ENCODE measurements at regions not wholly inside any gene's neighbourhood (a gene's known extent, or its start where the extent isn't known, plus 50 kb on each side); places are given as distances from the start of the nearest gene placed in this dataset.

- no peaks in the 10 kb centered on the region for H3K36me3 ChIP-seq (ENCODE audit: control insufficient read depth, insufficient read depth, low read length)
- H3K27ac ChIP-seq (ENCODE audit: insufficient read depth, low read length), result no peak overlapping the region
- CTCF ChIA-PET, result interaction anchor here (0.6 kb wide), 1 partner anchor 14 kb away, joined by 5 read pairs; no protein-coding TSS in a partner anchor
- no peak overlapping the region for H2AK5ac ChIP-seq (ENCODE audit: low read depth, low read length)
- no peak overlapping the region for H3K23ac ChIP-seq (ENCODE audit: low read depth, low read length)
- no peak overlapping the region for H2BK15ac ChIP-seq (ENCODE audit: low read depth, low read length)
- no peaks in the 10 kb centered on the region; the same call in 1 of the 2 replicates for H3K27me3 ChIP-seq (ENCODE audit: control insufficient read depth, insufficient read depth, low read length)
- no peak overlapping the region for H2BK20ac ChIP-seq (ENCODE audit: low read depth, low read length)
- TF ChIP-seq ELK1 (IDR thresholded peaks at IDR 0.05; ENCODE audit: borderline replicate concordance, low read depth, low read length) (no peak), RCOR1 (IDR thresholded peaks at IDR 0.05; ENCODE audit: insufficient replicate concordance, low read length) (no peak), MAZ (IDR thresholded peaks at IDR 0.05; ENCODE audit: borderline replicate concordance, low read depth, low read length) (no peak), RAD21 (IDR thresholded peaks at IDR 0.05; ENCODE audit: low read length) (no peak), FOS (IDR thresholded peaks at IDR 0.05; ENCODE audit: low read depth, low read length) (no peak), BHLHE40 (IDR thresholded peaks at IDR 0.05; ENCODE audit: low read depth, low read length) (no peak), MAFK (IDR thresholded peaks at IDR 0.05; ENCODE audit: low read depth, low read length) (no peak), SMC3 (IDR thresholded peaks at IDR 0.05; ENCODE audit: low read depth, low read length) (no peak), POLR2A (IDR thresholded peaks at IDR 0.05; ENCODE audit: low read depth, low read length) (no peak), RFX5 (IDR thresholded peaks at IDR 0.05; ENCODE audit: low read depth, low read length) (no peak), CHD1 (IDR thresholded peaks at IDR 0.05; ENCODE audit: low read depth, low read length) (no peak), MXI1 (IDR thresholded peaks at IDR 0.05; ENCODE audit: borderline replicate concordance, low read depth, low read length) (no peak)
- TF ChIP-seq, protein P1, sequence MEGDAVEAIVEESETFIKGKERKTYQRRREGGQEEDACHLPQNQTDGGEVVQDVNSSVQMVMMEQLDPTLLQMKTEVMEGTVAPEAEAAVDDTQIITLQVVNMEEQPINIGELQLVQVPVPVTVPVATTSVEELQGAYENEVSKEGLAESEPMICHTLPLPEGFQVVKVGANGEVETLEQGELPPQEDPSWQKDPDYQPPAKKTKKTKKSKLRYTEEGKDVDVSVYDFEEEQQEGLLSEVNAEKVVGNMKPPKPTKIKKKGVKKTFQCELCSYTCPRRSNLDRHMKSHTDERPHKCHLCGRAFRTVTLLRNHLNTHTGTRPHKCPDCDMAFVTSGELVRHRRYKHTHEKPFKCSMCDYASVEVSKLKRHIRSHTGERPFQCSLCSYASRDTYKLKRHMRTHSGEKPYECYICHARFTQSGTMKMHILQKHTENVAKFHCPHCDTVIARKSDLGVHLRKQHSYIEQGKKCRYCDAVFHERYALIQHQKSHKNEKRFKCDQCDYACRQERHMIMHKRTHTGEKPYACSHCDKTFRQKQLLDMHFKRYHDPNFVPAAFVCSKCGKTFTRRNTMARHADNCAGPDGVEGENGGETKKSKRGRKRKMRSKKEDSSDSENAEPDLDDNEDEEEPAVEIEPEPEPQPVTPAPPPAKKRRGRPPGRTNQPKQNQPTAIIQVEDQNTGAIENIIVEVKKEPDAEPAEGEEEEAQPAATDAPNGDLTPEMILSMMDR (conservative IDR thresholded peaks at IDR 0.05; ENCODE audit: low read depth, low read length), result no peak
- TF ChIP-seq, protein P2, sequence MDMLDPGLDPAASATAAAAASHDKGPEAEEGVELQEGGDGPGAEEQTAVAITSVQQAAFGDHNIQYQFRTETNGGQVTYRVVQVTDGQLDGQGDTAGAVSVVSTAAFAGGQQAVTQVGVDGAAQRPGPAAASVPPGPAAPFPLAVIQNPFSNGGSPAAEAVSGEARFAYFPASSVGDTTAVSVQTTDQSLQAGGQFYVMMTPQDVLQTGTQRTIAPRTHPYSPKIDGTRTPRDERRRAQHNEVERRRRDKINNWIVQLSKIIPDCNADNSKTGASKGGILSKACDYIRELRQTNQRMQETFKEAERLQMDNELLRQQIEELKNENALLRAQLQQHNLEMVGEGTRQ (IDR thresholded peaks at IDR 0.05; ENCODE audit: low read depth, low read length), result no peak
- no TSS peak for BruUV-seq (replicated peaks)
- no peak overlapping the region for H2AFZ ChIP-seq (replicated peaks; ENCODE audit: low read length, poor library complexity)
- ATAC-seq (ENCODE audit: low read depth), result no peak
- H3K18ac ChIP-seq (ENCODE audit: low read depth, low read length), result no peak overlapping the region
- POLR2A ChIA-PET (ENCODE audit: unreplicated experiment), result no interaction called here
- dilution Hi-C loops (cut with HindIII; ENCODE audit: low sequenced_read_pairs, unreplicated experiment) (no loop called here), in situ Hi-C loops (cut with MboI; ENCODE audit: low sequenced_read_pairs) (no loop called here), intact Hi-C loops (cut with micrococcal nuclease) (no loop called here)
- H3K4me2 ChIP-seq (ENCODE audit: low read depth, low read length), result no peak overlapping the region
- H3K14ac ChIP-seq (replicated peaks; ENCODE audit: low read depth, low read length), result no peak overlapping the region
- no peak overlapping the region for H3K4ac ChIP-seq (ENCODE audit: low read depth, low read length)
- H3K9me1 ChIP-seq (ENCODE audit: insufficient read depth, low read length), result peaks cover 5% of the 10 kb centered on the region; the same call in 1 of the 2 replicates
- no peak overlapping the region for H2AK9ac ChIP-seq (replicated peaks; ENCODE audit: low read depth, low read length, poor library complexity)
- DNase-seq, result no peak
- H2BK5ac ChIP-seq (ENCODE audit: low read depth, low read length, poor library complexity, severe bottlenecking), result no peak overlapping the region
- H3K9ac ChIP-seq (ENCODE audit: low read depth, low read length), result no peak overlapping the region
- H2BK120ac ChIP-seq (ENCODE audit: low read depth, low read length), result no peak overlapping the region
- H3K4me1 ChIP-seq (ENCODE audit: control insufficient read depth, insufficient read depth, low read length), result peaks cover 10% of the 10 kb centered on the region
- H4K5ac ChIP-seq (ENCODE audit: low read depth, low read length), result no peak overlapping the region
- H4K8ac ChIP-seq (ENCODE audit: low read depth in 2 of 2, low read length in 2 of 2), result no peak overlapping the region
- no peak overlapping the region for H4K91ac ChIP-seq (ENCODE audit: insufficient read depth, low read depth, low read length)
- no peak overlapping the region for H3K4me3 ChIP-seq (ENCODE audit: insufficient read depth, low read depth, low read length)
- no peaks in the 10 kb centered on the region for H4K20me1 ChIP-seq (ENCODE audit: insufficient read depth, low read length)
- H3K56ac ChIP-seq (ENCODE audit: extremely low read depth, insufficient read depth, low read length), result no peak overlapping the region
- WGBS, 2 experiments (ENCODE audit: extremely low coverage in 2 of 2, insufficient read length in 1 of 2), result no CpG with 5 or more reads among the region's 1 CpG
- H3K9me3 ChIP-seq (ENCODE audit: control insufficient read depth, insufficient read depth, low read length), result no peaks in the 10 kb centered on the region
- H3K79me1 ChIP-seq (ENCODE audit: low read depth in 1 of 2, low read length in 2 of 2), result no peaks in the 10 kb centered on the region
These were observed 78.7 kb upstream of the TSC22D2 start for GRCh38 chr3:150329408-150329807.

Data from IMR-90 (cell line).